Stimulated activated CD4-positive, alpha-beta T cell treated with anti-CD3 and anti-CD28 coated beads, Interleukin-2, amount 100 ng/mL, for 48 hours (primary cell): ENCODE measurements at regions not wholly inside any gene's neighbourhood (a gene's known extent, or its start where the extent isn't known, plus 50 kb on each side); places are given as distances from the start of the nearest gene placed in this dataset.

ENCODE experiments used
- DNase-seq, 2 donors: peaks; one replicate each; pipeline ENCODE4 v3.0.0-alpha.2; 2020

- no peak for DNase-seq
Measured at GRCh38 chr9:80399606-80400005, 827.8 kb downstream of the TLE4 start.

DNA sequence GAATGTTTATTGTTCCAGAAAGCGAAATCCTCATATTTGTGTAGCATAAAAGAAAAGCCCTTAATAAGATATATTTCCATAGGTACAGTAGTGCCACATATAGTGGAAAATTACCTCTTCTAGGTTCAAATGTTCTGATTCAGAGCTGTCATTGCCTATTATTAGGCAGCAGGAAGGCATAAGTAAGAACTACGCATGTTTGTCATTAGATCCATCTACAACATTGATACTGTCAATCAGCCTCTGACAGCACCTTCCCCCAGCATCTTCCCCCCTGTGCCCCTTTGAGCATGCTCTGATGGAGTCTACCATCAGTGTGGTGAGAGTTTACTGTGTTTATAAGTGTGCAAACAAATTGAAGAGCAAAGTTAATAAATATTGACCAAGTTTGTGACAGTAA is 816.1 kb downstream of the TLE4 start:
- DNase-seq, result no peak

DNA sequence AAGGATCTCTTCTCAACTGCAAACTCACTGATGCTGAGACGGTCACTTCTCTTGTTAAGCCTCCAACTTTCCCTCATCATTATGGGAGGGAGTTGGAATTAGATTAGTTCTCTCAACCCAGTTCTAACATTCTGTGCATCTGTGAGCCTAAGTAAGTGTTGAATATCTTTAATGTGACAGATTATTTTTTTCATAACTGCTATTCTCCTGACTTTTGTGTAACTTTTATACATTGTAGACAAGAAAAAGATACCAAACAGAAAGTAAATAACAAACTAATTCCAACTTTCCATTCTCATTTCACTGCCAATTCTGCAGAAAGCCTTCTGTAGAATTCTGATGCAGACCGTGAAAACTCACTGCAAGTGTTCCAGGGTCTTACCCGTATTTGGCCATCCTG is 813.5 kb downstream of the TLE4 start:
- DNase-seq, result no peak

DNA sequence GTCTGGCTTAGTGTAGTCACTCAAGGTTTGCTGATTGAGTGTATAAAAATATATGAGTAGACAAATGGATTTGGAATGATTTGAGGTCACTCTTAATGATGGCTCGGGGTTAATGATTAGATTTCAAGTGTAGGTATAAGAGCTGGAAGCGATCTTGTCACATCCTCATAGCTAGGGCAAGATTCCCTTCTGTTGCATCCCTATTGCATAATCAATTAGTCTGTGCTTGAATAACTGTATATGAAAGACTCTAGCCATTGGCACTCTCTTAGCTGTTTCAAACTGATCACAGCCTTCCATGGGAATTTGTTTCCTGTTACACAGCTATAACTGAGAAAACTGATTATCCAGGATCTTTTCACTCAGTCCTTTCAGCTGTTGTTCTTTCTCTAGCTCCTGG is 811.6 kb downstream of the TLE4 start:
- no peak for DNase-seq

DNA sequence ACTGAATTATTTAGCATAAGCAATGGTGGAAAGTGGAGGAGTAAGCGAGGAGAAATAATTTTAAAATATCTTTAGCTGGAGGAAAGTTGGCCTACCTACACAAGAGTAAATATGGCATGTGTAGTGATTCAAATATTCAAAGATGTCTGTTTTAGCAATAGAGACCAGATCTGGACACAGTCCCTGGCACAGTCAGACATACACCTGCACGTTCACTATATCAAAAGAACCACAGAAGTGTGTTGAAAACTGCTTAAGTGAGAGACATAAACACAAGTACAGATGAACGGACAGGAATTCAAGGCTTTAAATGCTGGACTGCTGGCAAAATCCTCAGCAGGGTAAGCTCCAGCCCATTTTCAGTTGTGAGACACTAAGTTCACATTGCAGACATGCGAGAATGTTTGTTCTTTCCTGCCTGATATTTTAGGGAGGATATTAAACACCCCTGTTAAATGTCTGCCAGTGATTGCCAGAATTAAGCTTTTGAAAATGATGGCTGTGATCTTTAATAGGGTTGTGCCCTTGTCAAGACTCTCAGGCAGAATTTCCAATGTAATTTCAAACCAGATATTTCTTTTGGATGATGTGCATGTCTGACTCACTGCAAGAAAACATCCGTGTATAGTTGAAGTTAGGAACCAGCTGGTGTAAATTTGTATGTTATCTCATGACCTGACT is 810.6 kb downstream of the TLE4 start:
- no peak for DNase-seq

- DNase-seq, result no peak
Measured at GRCh38 chr9:80380301-80380700, 808.5 kb downstream of the TLE4 start.

GRCh38 chr9:80378669-80379293 is 807.0 kb downstream of the TLE4 start:
- DNase-seq, result no peak

DNA sequence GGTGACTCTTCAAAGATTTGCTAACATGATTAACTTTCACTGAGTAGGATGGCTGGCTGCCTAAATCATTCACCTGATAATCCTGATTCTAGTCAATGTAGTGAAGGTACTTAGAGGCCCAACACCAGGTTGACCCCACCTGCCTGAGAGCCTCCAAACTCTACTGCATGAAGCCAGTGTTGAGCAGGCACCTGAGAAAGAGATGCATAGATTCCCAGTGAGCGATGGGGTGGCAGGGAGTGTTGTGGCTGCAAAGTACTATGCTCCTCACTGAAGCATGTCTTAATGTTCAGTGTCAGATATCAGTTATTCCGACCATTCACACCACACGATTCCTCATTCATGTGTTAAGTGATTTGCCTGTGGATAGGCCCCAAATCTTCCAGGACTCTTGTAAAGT is 804.4 kb downstream of the TLE4 start:
- no peak for DNase-seq

DNA sequence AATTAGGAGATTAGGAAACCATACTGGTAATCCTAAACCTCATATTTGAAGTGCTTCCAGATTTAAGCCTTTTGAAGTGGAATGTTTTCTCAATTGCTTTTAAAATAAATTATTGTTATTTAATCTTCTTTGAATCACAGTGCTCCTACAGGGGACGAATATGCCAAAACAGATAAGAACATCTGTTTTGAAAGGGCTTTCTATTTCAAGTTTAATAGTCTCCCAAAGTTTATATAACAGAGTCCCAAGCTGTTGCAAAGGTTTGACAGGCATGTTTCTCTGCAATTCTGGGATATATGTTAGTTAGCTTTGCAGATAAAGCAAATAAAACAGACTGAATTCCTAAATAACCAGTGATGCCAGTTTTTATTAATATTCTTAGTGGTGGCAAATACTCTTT is 803.7 kb downstream of the TLE4 start:
- no peak for DNase-seq

GRCh38 chr9:80369641-80370040 is 797.9 kb downstream of the TLE4 start:
- DNase-seq, result no peak

DNA sequence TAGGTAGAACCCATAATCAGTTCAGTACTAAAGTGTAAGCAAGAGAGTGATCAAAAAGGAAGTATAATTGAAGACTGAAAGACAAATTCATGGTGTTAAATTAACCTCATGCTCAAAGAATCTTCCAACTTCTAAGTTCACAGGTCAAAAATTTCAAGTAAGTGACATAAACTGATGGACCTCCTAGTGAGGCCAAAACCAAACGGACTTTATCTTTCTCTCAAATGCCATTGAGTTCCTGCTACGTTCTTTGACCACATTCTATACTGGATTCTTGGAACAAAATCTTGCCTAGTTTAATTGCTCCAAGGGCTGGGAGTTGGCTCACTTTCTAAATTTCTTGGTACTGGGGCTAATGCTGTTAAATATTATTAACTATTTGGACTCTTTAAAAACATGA is 794.9 kb downstream of the TLE4 start:
- DNase-seq, result no peak

DNA sequence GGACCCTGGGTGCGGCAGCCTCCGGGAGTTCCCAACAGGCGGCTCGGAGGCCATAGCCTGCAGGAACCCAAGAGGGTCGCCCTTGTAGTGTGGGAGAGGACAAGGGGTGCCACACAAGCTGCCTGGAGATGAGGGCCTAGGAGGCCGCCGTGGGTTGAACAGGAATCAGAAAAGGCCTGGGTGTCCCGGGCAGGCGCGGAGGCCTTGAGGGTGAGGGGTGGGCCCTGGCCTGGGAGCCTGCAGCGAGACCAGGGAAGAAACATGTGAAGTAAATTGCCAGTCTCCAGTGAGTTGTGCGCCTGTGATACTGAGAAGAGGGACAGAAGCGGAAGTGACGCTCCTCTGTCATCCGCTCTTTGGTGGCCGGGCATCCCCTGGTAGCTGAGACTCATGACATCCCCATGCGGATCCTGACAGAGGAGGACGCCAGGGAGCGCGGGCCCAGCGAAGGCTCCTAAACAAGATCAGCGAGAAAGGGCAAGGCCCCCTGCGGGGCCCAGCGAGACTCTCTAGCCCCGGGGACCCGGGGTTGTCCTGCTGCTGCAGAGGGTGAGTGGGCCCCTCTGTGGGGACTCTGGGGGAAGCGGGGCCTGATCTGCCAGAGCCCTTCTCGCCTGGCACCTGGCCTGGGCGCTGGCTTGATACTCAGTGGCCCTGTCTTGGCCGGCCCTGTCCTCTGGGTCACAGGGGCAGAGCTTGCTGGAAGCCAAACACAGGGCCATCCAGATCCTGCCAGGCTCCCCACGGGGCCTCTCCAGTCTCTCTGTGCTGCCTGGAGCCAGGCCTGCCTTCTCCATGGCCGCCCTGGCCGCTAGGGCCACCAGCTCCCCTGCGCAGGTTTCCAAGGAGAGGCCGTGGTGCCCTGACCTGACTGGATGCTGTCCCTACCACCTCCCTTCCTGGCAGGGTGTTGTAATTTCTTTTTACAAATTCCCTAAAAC is 788.4 kb downstream of the TLE4 start:
- DNase-seq, result no peak

DNA sequence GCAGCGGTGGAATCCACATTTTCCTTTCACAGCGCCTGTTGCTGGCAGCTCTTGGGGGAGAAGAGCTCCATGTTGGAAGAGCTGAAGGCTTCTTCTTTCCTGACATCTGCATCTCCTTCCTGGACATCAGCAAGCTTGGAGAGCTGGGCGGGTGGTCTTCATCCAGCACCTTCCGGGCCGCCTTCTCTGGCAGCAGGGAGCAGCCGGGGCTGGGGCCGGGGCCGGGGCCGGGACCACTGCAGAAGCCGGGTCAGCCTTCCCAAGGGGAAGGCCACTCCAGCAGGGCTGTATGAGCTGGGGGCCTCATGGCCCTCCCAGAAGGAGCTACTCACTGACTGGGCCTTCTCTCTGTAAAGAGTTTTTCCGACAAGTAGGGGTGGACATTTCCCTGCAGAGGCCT is 787.5 kb downstream of the TLE4 start:
- no peak for DNase-seq

DNA sequence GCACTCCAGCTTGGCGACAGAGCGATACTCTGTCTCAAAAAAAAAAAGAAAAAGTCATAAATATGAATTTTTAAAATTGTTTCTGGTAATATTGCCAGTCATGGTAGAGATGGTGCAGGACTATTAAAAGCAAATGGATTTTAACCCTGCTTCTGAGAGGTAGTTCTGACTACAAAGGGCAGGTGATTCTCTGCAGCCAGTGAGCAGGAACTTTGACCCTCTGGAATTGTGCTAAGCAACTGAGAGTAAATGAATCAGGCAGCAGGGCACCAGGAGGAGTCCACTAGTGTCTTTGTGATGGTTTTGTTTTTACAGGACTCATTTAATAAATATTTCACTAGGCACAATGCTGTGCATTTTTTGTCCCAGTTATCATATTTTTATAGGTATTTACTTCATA is 781.2 kb downstream of the TLE4 start:
- DNase-seq, result no peak

DNA sequence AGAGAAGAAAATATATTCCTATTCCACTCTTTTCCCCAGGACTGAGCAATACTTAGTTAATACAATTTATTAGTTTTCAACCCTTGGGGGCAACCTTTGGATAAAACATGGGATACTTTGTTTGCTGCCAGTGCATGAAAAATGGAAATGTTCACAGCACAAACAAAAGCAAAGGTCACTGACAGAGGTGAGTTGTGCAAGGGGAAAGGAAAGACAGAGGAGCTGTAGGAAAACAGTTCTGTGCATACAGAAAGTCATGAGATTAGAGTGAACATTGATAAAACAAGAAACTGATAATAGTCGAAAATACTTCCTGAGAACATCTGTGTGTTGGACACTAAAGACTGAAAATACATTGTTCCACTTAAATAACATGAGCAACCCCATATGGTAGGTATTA is 779.8 kb downstream of the TLE4 start:
- no peak for DNase-seq

DNA sequence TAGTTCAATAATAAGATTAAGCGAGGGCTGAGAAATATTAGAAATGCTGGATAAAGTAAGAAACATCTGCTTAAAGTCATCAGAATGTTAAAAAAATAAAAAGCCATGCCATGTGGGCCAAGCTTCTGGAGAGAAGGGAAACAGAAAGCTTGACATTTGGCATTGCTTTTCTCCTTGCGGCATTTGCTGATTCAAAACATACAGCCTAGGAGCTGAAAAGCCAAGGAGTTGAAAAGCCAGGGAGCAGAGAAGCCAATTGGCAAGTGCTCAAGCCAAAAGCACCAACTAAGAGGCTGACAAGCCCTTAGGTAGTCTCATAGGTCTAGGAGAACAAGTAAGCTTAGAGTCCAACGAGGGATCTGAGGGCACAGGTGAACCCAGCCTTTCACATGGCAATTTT is 754.3 kb downstream of the TLE4 start:
- no peak for DNase-seq

- no peak for DNase-seq
Measured at GRCh38 chr9:80320916-80321315, 749.2 kb downstream of the TLE4 start.

DNA sequence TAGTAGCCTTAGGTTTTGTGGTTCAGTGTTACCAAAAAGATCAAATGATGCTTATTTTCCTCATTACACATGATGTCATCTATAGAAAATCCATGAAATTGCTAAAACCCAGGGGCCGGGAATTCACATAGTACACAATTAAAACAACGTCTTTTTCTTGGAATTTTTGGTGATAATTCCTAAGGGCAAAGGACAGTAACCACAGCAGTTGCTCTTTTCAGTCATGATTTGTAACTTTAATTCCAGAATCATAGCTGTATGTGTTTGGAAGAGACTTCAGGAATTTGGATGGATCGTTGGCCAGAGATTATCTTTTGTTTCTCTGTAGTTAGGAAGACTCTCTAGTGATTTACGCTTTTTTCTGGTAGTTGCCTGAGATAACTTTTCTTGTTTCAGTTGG is 748.7 kb downstream of the TLE4 start:
- no peak for DNase-seq

- DNase-seq, result no peak
Measured at GRCh38 chr9:80305136-80305535, 733.4 kb downstream of the TLE4 start.

DNA sequence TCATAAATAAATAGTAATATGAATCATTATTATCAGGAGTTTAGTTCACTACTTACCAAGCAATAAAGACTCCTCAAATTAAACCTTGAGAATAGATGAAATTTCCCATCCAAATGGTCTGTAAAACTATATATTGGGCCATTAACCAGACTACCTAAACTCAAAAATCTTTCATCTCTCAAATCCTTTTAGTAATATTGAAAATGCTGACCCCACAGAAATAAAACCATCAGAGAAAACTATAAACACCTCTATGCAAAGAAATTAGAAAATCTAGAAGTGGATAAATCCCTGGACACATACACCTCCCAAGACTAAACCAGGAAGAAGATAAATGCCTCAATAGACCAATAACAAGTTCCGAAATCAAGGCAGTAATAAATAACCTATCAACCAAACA is 723.2 kb downstream of the TLE4 start:
- DNase-seq, result no peak

DNA sequence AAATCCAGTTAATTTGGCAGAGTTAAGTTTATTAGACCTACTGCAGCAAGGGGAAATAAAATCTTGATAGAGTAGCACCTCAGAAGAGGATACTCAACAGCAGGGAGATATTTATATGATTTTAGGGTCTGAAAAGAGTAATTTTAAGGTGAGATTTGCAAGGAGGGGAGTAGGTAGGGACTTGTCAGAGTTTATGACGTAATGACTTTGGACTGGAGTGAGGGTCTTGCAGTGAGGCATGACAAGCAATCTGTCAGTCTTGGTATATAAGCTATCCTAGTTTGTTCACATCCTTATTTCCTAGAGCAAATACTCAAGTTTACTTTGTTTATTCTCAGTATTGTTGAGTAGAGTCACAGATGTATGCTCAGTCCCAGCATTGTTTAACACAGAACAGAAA is 722.6 kb downstream of the TLE4 start:
- no peak for DNase-seq

DNA sequence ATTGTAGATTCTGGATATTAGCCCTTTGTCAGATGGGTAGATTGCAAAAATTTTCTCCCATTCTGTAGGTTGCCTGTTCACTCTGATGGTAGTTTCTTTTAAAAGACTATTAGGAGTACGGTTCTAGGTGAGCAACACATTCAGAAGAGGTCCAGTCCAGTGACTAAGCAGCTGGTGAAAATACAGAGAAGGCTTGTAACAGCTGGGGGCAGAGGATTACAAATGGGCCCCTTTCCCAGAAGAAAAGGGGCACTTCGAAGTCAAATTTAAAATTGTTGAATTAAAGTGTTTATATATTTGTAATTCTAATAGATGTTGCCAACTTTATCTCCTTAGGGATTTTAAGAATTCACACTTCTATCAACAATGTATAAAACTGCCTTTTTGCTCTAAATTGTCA is 720.5 kb downstream of the TLE4 start:
- no peak for DNase-seq

- no peak for DNase-seq
Measured at GRCh38 chr9:80285326-80285725, 713.6 kb downstream of the TLE4 start.

DNA sequence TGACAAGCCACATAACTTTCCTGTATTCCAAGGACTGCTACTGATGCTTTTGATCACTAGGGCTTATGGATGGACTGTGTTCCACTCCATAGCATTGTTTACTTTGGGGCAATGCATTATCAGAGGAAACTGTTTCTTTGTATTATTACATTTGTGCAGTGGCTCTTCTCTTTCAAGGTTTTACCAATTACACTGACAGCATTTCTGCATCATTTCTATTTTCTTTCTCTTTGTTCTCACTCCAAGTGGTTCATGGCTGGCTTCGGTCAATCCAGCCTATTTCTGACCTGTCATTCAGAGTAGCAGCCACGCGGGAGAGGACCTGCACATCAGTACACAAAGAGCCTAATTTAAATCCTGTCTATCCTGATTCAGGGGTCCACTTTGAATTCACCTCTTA is 711.0 kb downstream of the TLE4 start:
- no peak for DNase-seq
